Large intestine (tissue), 3 donors: ENCODE measurements at regions not wholly inside any gene's neighbourhood (a gene's known extent, or its start where the extent isn't known, plus 50 kb on each side); places are given as distances from the start of the nearest gene placed in this dataset.
"Not testable (repeated sequence)": the region's sequence is repeated elsewhere in the genome, so short reads cannot be mapped to it uniquely, and the experiment has no call there.

Source experiments
- DNase-seq, 2 donors: peaks; one replicate each; pipeline versions ENCODE4 v3.0.0 to v3.0.0-alpha.2; 2013
- H3K27ac ChIP-seq: one replicate; pipeline ENCODE4 v1.5.1; 2013; ENCODE audit warnings: low read length
- H3K27me3 ChIP-seq: 2 replicates; pipeline ENCODE4 v1.6.1; 2013; ENCODE audit warnings: low read length; ENCODE audit not compliant: control insufficient read depth, insufficient read depth
- H3K36me3 ChIP-seq: 2 replicates; pipeline ENCODE4 v1.6.1; 2013; ENCODE audit warnings: low read length; ENCODE audit not compliant: control insufficient read depth, insufficient read depth
- H3K4me1 ChIP-seq: one replicate; pipeline ENCODE4 v1.6.1; 2013; ENCODE audit warnings: low read length; ENCODE audit not compliant: control insufficient read depth, insufficient read depth
- H3K4me3 ChIP-seq: one replicate; pipeline ENCODE4 v1.5.1; 2013; ENCODE audit warnings: low read length
- H3K9me3 ChIP-seq: one replicate; pipeline ENCODE4 v1.6.1; 2013; ENCODE audit warnings: mild to moderate bottlenecking, low read depth, low read length, moderate library complexity; ENCODE audit not compliant: control insufficient read depth
- WGBS: methylation state at CpG from one replicate; pipeline ENCODE4 v1.1.5; 2013; ENCODE audit warnings: low lambda C conversion rate; ENCODE audit not compliant: insufficient coverage; 5-methylcytosine and 5-hydroxymethylcytosine counted together

DNA sequence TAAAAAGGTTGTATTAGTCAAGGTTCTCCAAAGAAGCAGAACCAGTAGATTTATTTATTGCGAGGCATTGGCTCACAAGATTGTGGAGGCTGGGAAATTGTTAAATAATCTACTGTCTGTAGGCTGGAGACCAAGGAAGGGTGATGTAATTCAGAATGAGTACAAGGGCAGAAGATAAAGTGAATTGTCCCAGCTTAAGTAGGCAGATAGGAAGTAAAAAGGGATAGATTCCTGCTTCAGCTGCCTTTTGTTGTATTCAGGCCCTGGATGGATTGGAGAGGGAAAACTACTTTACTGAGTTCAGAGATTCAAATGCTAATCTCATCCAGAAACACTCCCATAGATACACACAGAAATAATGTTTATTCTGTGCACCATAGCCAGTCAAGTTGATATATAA is 301.1 kb downstream of the CYLC2 start:
- Histone ChIP-seq H3K4me3 (no peak overlapping the region), H3K27me3 (no peaks in the 10 kb centered on the region), H3K4me1 (no peaks in the 10 kb centered on the region), H3K36me3 (no peaks in the 10 kb centered on the region), H3K27ac (no peak overlapping the region), H3K9me3 (no peaks in the 10 kb centered on the region)
- WGBS, result no CpG with 5 or more reads among the region's 1 CpG
- no peak for DNase-seq

GRCh38 chr9:103301051-103301450 is 305.9 kb downstream of the CYLC2 start:
- H3K27ac ChIP-seq, result no peak overlapping the region
- DNase-seq, result no peak
- no peaks in the 10 kb centered on the region for H3K27me3 ChIP-seq
- no peaks in the 10 kb centered on the region for H3K9me3 ChIP-seq
- no peaks in the 10 kb centered on the region for H3K36me3 ChIP-seq
- WGBS, result no CpG with 5 or more reads among the region's 2 CpGs
- no peaks in the 10 kb centered on the region for H3K4me1 ChIP-seq
- H3K4me3 ChIP-seq, result no peak overlapping the region

DNA sequence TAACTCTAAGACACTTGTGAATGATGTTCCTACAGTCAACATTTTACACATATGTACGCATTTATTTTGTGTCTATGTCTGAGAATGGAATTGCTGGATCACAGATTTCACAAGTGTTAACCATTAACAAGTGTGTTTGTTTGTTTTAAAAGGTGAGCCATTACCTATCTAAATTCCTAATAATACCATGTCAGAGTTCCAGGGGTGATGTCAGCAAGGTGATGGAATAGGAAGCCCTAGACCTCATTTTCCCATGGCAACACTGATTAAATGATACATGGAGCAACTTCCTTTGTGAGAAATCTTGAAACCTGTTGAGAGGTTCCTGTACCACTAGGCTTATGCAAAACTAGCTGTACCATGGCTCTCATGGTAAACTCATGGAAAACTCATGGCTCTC is 309.7 kb downstream of the CYLC2 start:
- WGBS, result no CpG with 5 or more reads among the region's 1 CpG
- no peak for DNase-seq

DNA sequence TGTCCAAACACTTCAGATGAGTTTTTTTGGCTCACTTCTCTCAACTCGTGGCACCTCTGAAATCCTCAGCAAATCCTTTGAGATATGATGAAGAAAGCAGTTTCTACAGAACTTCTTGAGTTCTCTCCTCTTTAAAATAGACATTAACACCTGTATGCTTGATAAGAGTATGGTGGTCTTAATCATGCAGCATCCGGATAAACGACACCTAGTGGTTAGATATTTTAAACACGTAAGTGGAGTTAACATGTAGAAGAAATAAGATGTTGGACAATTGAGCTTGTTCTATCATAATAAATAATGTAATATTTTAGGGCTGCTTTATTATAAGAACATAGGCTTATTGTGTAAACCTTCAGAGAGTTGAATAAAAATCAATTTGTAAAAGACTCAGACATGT is 324.8 kb downstream of the CYLC2 start:
- H3K36me3 ChIP-seq, result no peaks in the 10 kb centered on the region
- no peaks in the 10 kb centered on the region for H3K27me3 ChIP-seq
- no peak overlapping the region for H3K4me3 ChIP-seq
- no peak overlapping the region for H3K27ac ChIP-seq
- H3K4me1 ChIP-seq, result no peaks in the 10 kb centered on the region
- WGBS, result no CpG with 5 or more reads among the region's 4 CpGs
- DNase-seq, result no peak
- no peaks in the 10 kb centered on the region for H3K9me3 ChIP-seq

More for the DNA sequence above, 309.7 kb downstream of the CYLC2 start:
- no peaks in the 10 kb centered on the region for H3K9me3 ChIP-seq
- H3K36me3 ChIP-seq, result no peaks in the 10 kb centered on the region
- H3K27me3 ChIP-seq, result no peaks in the 10 kb centered on the region
- no peak overlapping the region for H3K4me3 ChIP-seq
- H3K4me1 ChIP-seq, result no peaks in the 10 kb centered on the region
- H3K27ac ChIP-seq, result no peak overlapping the region

DNA sequence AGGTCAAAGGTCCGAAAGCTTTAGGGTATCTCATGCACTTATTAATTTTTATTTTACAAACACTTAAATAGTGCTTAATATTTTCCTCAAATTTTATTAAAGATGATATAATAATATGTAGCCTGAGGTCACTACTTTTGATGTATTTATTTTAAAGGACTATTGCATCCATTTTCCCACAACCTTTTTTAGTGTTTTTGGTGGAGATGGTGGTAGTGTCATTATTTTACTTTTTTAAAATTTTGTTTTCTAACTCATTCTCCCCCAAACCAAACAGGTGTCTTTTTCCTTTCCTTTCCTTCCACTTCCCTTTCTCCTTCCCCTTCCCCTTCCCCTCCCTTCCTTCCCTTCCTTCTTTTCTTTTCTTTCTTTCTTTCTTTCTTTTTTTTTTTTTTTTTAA is 328.6 kb downstream of the CYLC2 start:
- H3K4me3 ChIP-seq, result no peak overlapping the region
- H3K9me3 ChIP-seq, result no peaks in the 10 kb centered on the region
- 100% methylated on average over 1 of the region's 1 CpG for WGBS
- H3K27ac ChIP-seq, result no peak overlapping the region
- no peaks in the 10 kb centered on the region for H3K27me3 ChIP-seq
- no peak for DNase-seq
- H3K36me3 ChIP-seq, result no peaks in the 10 kb centered on the region
- no peaks in the 10 kb centered on the region for H3K4me1 ChIP-seq

GRCh38 chr9:103335461-103335860 is 340.3 kb downstream of the CYLC2 start:
- DNase-seq, result no peak
- Histone ChIP-seq H3K4me1 (no peaks in the 10 kb centered on the region), H3K27me3 (no peaks in the 10 kb centered on the region), H3K27ac (no peak overlapping the region), H3K9me3 (no peaks in the 10 kb centered on the region), H3K36me3 (no peaks in the 10 kb centered on the region), H3K4me3 (no peak overlapping the region)
- WGBS, result no CpG with 5 or more reads among the region's 3 CpGs

DNA sequence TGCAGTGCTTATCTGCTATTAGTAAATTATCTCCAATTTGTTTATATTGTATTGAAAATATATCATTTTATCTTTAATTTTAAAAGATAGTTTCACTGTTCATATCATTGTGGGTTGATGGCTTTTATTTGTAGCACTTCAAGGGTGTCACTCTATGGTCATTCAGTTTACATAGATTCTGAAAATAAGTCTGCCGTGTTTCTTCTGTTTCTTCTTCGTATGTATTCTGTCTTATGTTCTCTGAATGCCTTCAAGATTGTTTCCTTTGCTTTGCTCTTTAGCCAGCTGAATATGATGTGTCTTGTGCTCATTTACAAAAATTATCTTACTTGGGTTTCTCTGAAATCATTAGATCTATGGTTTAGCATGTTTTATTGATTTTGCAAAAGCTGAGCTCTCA is 359.9 kb downstream of the CYLC2 start:
- DNase-seq, result no peak
- no peaks in the 10 kb centered on the region for H3K27me3 ChIP-seq
- no peaks in the 10 kb centered on the region for H3K9me3 ChIP-seq
- no peaks in the 10 kb centered on the region for H3K4me1 ChIP-seq
- no peaks in the 10 kb centered on the region for H3K36me3 ChIP-seq
- 100% methylated on average over 2 of the region's 2 CpGs for WGBS
- no peak overlapping the region for H3K4me3 ChIP-seq
- no peak overlapping the region for H3K27ac ChIP-seq

DNA sequence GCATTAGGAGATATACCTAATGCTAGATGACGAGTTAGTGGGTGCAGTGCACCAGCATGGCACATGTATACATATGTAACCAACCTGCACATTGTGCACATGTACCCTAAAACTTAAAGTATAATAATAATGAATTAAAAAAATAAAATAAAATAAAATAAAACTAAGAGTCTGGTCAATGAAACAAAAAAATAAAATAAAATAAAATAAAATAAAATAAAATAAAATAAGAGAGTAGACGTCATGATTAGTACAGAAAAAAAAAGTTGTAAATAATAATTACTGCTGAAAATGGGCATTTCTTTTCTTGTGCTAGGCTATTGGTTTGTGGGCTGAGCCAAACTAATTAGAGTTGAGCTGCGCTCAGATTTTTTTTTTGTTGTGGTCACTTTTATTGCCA is 362.8 kb downstream of the CYLC2 start:
- 93% methylated on average over 1 of the region's 3 CpGs for WGBS
- DNase-seq, H3K4me3 ChIP-seq, H3K27me3 ChIP-seq, H3K9me3 ChIP-seq, H3K36me3 ChIP-seq, H3K27ac ChIP-seq, H3K4me1 ChIP-seq: not testable (repeated sequence)

- no peaks in the 10 kb centered on the region for H3K27me3 ChIP-seq
- H3K4me3 ChIP-seq, result no peak overlapping the region
- no peak overlapping the region for H3K27ac ChIP-seq
- DNase-seq, result no peak
- H3K36me3 ChIP-seq, result no peaks in the 10 kb centered on the region
- no peaks in the 10 kb centered on the region for H3K4me1 ChIP-seq
- H3K9me3 ChIP-seq, result no peaks in the 10 kb centered on the region
These were observed 366.8 kb downstream of the CYLC2 start for GRCh38 chr9:103361906-103362305.

DNA sequence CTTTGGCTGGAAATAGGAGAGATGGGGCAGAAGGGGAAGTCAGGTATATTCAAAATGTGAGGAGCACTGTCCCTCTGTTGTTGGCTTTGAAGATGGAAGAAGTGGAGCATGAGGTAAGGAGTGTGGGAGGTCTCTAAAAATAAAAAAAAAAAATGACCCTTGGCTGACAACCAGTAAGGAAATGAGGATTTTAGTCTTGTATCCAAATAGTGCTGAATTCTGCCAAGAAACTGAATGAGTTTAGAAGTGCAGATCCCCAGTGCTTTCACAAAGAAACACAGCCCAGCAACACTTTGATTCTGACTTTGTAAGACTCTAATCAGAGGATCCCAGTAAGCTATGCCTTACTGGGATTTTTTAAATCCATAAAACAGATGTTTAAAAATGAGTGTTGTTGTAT is 367.9 kb downstream of the CYLC2 start:
- DNase-seq, result no peak
- no peaks in the 10 kb centered on the region for H3K27me3 ChIP-seq
- H3K36me3 ChIP-seq, result no peaks in the 10 kb centered on the region
- no peak overlapping the region for H3K4me3 ChIP-seq
- H3K4me1 ChIP-seq, result no peaks in the 10 kb centered on the region
- H3K27ac ChIP-seq, result no peak overlapping the region
- H3K9me3 ChIP-seq, result no peaks in the 10 kb centered on the region

GRCh38 chr9:103364753-103365152 is 369.6 kb downstream of the CYLC2 start:
- no peak for DNase-seq
- H3K27me3 ChIP-seq, result no peaks in the 10 kb centered on the region
- no peak overlapping the region for H3K4me3 ChIP-seq
- 100% methylated on average over 1 of the region's 2 CpGs for WGBS
- H3K36me3 ChIP-seq, result no peaks in the 10 kb centered on the region
- no peak overlapping the region for H3K27ac ChIP-seq
- H3K4me1 ChIP-seq, result no peaks in the 10 kb centered on the region
- H3K9me3 ChIP-seq, result no peaks in the 10 kb centered on the region
